ENCODE measurements at regions not wholly inside any gene's neighbourhood (a gene's known extent, or its start where the extent isn't known, plus 50 kb on each side); places are given as distances from the start of the nearest gene placed in this dataset.

GRCh38 chr1:107000902-107001301 is 55.6 kb upstream of the PRMT6 start:
- peaks cover 2 to 4% of the 10 kb centered on the region in 2 donors for H3K9me3 Mint-ChIP-seq
- no peak for ATAC-seq (replicated peaks)
- no peak overlapping the region for H3K27ac Mint-ChIP-seq
- no peak overlapping the region for H3K4me3 Mint-ChIP-seq
- H3K4me1 Mint-ChIP-seq, result peaks cover 0 to 2% of the 10 kb centered on the region in 2 donors
- H3K27me3 Mint-ChIP-seq, result peaks cover 0 to 6% of the 10 kb centered on the region in 2 donors
- DNase-seq, result no peak
- H3K36me3 Mint-ChIP-seq, result no peaks in the 10 kb centered on the region

DNA sequence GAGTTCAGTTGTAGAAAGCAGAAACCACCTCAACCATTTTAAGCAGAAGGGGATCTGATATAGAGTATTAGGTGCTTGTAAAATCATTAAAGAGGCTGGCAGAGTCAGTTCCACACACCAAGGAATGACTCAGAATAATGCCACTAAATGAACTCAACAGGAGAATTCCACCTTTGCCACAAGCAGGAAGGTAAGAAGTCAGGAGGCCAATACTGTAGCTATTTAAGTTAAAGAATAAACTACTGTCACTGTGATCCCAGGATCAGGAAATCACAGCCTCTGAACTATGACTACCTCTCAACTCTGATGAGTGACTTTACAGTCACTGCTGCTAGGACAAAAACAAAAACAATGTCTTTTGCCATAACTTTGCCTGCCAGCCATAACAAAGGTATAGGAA is 52.5 kb upstream of the PRMT6 start:
- Mint-ChIP-seq H3K9me3 (no peaks in the 10 kb centered on the region), H3K27ac (no peak overlapping the region), H3K27me3 (peaks cover 0 to 10% of the 10 kb centered on the region in 2 donors), H3K4me1 (no peaks in the 10 kb centered on the region), H3K4me3 (no peak overlapping the region), H3K36me3 (no peaks in the 10 kb centered on the region)
- ATAC-seq (replicated peaks) (no peak), DNase-seq (no peak)

DNA sequence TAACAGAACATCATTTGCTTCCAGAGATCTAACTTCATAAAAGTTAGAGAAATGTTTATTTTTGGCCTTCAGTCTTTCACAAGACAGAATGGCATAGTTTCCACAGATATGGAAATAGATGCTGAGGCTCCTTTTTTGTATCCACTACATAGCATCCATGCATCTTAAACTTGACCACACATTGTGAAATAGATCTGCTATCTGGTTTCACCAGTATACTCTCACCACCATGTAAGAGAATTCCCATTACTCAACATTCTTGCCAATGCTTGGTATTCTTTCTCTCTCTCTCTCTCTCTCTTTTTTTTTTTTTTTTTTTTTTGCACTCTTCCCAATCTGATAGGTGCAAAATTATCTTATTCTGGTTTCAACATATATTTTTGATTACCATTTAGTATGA is 52.1 kb upstream of the PRMT6 start:
- ATAC-seq (replicated peaks) (no peak), DNase-seq (no peak)
- Mint-ChIP-seq H3K27ac (no peak overlapping the region), H3K36me3 (no peaks in the 10 kb centered on the region), H3K27me3 (peaks cover 0 to 13% of the 10 kb centered on the region in 2 donors), H3K9me3 (no peaks in the 10 kb centered on the region), H3K4me3 (no peak overlapping the region), H3K4me1 (no peaks in the 10 kb centered on the region)

All from stimulated activated naive B cell treated with anti-CD40 and anti-IgM and Interleukin-4, amounts not matched to agents 10 μg/mL and 1 μg/mL and 100 μg/mL, for 72 hours (primary cell).